Stimulated activated CD8-positive, alpha-beta memory T cell treated with anti-CD3 and anti-CD28 coated beads, Interleukin-2, amount 100 ng/mL, for 48 hours (primary cell): ENCODE measurements at regions not wholly inside any gene's neighbourhood (a gene's known extent, or its start where the extent isn't known, plus 50 kb on each side); places are given as distances from the start of the nearest gene placed in this dataset.
"Not testable (repeated sequence)": the region's sequence is repeated elsewhere in the genome, so short reads cannot be mapped to it uniquely, and the experiment has no call there.

Source experiments
- DNase-seq, 2 donors: peaks; one replicate each; pipeline ENCODE4 v3.0.0-alpha.2; 2020; ENCODE audit warnings: low read depth in 2 of 2

- no peak for DNase-seq
Observed at GRCh38 chr1:81270051-81270450, 530.7 kb upstream of the ADGRL2 start.

- DNase-seq, result no peak
Observed at GRCh38 chr1:81264976-81265375, 535.8 kb upstream of the ADGRL2 start.

GRCh38 chr1:81259625-81260411 is 540.9 kb upstream of the ADGRL2 start:
- no peak for DNase-seq

GRCh38 chr1:81254560-81254959 is 546.2 kb upstream of the ADGRL2 start:
- no peak for DNase-seq

GRCh38 chr1:81254068-81254467 is 546.7 kb upstream of the ADGRL2 start:
- DNase-seq, result no peak

GRCh38 chr1:81252471-81253151 is 548.1 kb upstream of the ADGRL2 start:
- no peak for DNase-seq

GRCh38 chr1:81250825-81251224 is 549.9 kb upstream of the ADGRL2 start:
- DNase-seq, result not testable (repeated sequence)

- not testable (repeated sequence) for DNase-seq
Observed at GRCh38 chr1:81245084-81245715, 555.5 kb upstream of the ADGRL2 start.

- DNase-seq, result not testable (repeated sequence)
Observed at GRCh38 chr1:81244612-81245011, 556.1 kb upstream of the ADGRL2 start.

- DNase-seq, result no peak
Observed at GRCh38 chr1:81242103-81242502, 558.6 kb upstream of the ADGRL2 start.

- no peak for DNase-seq
Observed at GRCh38 chr1:81238129-81238528, 562.6 kb upstream of the ADGRL2 start.

- DNase-seq, result no peak
Observed at GRCh38 chr1:81237473-81238089, 563.2 kb upstream of the ADGRL2 start.

GRCh38 chr1:81234237-81234636 is 566.5 kb upstream of the ADGRL2 start:
- no peak for DNase-seq

GRCh38 chr1:81233591-81233990 is 567.1 kb upstream of the ADGRL2 start:
- no peak for DNase-seq

GRCh38 chr1:81232420-81232819 is 568.3 kb upstream of the ADGRL2 start:
- DNase-seq, result no peak

GRCh38 chr1:81231729-81232038 is 569.0 kb upstream of the ADGRL2 start:
- no peak for DNase-seq

- no peak for DNase-seq
Observed at GRCh38 chr1:81230983-81231728, 569.6 kb upstream of the ADGRL2 start.

- DNase-seq, result no peak
Observed at GRCh38 chr1:81228926-81229325, 571.8 kb upstream of the ADGRL2 start.

- DNase-seq, result no peak
Observed at GRCh38 chr1:81226603-81226928, 574.2 kb upstream of the ADGRL2 start.

- no peak for DNase-seq
Observed at GRCh38 chr1:81225789-81226602, 574.7 kb upstream of the ADGRL2 start.

- no peak for DNase-seq
Observed at GRCh38 chr1:81224222-81224621, 576.5 kb upstream of the ADGRL2 start.
